HG02852 (cell line): ENCODE measurements at regions not wholly inside any gene's neighbourhood (a gene's known extent, or its start where the extent isn't known, plus 50 kb on each side); places are given as distances from the start of the nearest gene placed in this dataset.
"Not testable (repeated sequence)": the region's sequence is repeated elsewhere in the genome, so short reads cannot be mapped to it uniquely, and the experiment has no call there.

Experiments
- ATAC-seq: cut with Tn5 transposase; IDR thresholded peaks from one replicate; pipeline ENCODE4 v1.9.1; 2021; ENCODE audit warnings: mild to moderate bottlenecking, moderate library complexity; ENCODE audit not compliant: unreplicated experiment

DNA sequence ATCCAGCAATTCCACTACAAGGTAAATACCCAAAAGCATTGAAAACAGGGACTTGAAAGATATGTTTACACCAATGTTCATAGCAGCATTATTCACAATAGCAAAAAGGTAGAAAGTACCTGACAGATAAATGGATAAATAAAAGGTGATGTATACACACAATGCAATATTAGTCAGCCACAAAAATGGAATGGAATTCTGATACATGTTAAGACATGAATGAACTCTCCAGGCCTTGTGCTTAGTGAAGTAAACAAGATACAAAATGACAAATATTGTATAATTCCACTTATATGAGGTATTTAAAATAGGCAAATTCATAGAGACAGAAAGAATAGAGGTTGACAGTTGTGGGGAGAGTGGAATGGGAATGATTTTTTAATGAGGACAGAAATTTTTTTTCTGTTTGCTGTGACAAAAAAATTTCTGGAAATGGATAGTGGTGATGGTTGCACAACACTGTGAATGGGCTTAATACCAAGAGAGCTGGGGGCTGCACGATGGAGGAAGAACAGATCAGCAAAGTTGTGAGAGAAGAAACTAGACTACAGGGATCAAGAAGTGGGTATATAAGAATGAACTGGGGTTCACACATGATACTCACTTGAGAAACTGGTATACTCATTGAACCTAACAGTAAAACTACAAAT lies 137.2 kb downstream of the MZT1 start:
- ATAC-seq: no peak

- ATAC-seq: no peak
Observed at GRCh38 chr13:72586518-72586917, 140.9 kb downstream of the MZT1 start.

DNA sequence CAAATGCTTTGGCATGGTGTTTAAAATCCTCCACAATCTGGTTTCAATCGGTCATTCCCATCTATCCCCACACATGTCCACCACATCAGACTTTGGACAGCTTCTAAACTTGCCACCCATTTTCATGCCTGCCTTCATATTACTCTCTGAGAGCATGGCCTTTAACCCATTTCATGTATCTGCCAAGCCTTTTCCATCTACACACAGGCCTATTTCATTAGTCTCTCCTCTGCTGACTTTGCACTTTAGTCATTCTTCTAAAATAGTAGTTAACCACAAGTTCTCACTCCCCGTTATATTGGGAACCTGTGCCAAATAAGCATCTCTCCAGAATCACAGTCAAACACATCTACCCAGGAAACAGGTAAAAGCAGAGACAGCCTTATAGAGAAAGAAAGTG lies 142.2 kb downstream of the MZT1 start:
- no peak for ATAC-seq

- ATAC-seq: no peak
Observed at GRCh38 chr13:72571191-72571590, 156.2 kb downstream of the MZT1 start.

- peak; percentile 71 for ATAC-seq
Observed at GRCh38 chr13:72570019-72570418, 157.4 kb downstream of the MZT1 start.

GRCh38 chr13:72567566-72567965 lies 159.9 kb downstream of the MZT1 start:
- ATAC-seq: no peak

- no peak for ATAC-seq
Observed at GRCh38 chr13:72566526-72566925, 160.9 kb downstream of the MZT1 start.

- peak; percentile 51 for ATAC-seq
Observed at GRCh38 chr13:72565893-72566292, 161.5 kb downstream of the MZT1 start.

- ATAC-seq: no peak
Observed at GRCh38 chr13:72562686-72563085, 164.7 kb downstream of the MZT1 start.

DNA sequence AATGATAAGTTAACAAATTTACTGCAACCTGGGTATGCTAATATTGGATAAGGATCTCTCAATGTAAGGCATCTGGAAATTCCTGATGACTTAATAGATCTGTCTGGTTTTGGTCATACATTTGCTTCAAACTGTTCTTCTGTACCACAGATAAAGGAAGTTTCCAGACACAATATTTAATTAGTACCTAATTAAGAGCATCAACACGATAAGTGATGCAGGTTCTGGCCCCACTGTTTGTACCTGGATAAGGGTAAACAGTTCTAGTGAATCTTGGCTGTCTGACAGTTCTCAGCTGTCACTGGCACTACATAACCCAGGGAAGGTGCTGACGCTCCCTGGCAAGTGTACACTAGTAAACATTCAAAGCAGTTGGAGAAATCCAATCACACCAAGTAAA lies 165.6 kb downstream of the MZT1 start:
- no peak for ATAC-seq

DNA sequence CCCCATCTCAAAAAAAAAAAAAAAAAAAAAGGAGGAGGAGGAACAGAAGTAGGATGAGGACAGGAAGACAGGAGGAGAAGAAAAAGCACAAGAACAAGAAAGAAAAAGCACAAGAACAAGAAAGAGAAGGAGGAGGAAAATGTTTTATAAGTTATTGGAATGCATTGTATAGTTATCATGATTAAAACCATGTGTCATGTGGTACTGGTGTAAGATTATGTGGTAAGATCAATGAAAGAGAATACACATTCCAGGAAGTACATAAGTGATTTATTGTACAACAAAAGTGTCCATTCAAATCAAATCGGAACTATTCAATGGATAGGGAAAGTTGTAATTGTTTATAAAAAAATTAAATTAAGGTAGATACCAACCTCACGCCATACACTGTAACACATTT lies 167.7 kb downstream of the MZT1 start:
- ATAC-seq: no peak

- ATAC-seq: no peak
Observed at GRCh38 chr13:72556945-72557344, 170.5 kb downstream of the MZT1 start.

DNA sequence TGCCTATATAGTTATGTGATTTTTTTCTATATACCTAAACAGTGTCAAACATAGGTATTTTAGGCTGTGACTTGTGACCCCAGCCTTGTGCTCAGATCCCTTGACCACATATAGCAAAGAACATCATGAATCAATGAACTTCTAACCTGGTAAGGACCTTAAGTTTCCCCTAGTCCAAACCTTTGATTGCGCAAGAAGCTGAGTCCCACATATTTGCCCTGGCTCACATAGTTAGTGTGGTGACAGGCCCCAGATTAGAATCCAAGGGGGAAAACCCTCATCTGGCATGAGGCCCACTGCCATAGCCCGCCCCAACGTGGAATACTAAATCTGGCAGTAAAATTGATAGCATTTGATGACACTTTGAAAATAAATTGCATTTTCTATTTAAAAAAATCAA lies 171.8 kb downstream of the MZT1 start:
- ATAC-seq: no peak

GRCh38 chr13:72552731-72553130 lies 174.7 kb downstream of the MZT1 start:
- no peak for ATAC-seq

DNA sequence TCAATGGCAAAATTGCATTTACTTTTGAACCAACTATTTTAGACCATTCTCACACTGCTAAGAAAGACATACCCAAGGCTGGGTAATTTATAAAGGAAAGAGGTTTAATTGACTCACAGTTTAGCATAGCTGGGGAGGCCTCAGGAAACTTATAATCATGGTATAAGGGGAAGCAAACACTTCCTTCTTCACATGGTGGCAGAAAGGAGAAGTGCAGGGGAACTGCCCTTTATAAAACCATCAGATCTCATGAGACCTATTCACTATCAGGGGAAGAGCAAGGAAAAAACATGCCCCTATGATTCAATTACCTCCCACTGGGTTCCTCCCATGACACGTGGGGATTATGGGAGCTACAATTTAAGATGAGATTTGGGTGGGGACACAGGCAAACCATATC lies 181.5 kb downstream of the MZT1 start:
- not testable (repeated sequence) for ATAC-seq

DNA sequence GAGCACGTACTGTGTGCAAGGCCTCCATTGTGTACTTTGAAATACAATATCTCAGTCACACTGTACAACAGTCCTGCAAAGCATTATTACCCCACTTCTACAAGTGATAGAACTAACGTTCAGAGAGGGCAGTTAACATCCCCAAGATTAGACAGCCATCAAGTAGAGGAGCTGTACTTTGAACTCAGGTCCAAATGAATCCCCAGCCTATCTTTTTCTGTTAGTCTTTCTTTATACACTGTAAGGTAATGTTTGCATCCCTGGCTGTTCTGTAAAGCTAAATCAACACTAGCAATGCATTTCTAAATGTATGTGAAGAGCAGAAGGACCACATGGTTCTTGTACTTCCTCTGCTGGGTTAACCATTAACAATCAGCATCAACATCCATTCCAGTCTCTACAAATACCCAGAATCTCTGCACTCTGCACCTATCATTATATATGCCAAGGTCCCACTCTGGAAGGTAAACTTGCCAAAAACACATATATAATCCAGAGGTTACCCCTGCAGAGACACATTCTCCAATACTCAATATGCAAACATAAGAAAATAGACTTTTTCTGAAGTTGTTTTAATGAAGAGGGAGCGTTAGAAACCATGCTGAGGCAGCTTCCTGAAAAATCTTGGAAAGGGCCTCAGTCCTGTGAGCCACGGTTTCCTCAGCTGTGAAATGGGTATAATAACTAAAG lies 182.3 kb downstream of the MZT1 start:
- no peak for ATAC-seq

DNA sequence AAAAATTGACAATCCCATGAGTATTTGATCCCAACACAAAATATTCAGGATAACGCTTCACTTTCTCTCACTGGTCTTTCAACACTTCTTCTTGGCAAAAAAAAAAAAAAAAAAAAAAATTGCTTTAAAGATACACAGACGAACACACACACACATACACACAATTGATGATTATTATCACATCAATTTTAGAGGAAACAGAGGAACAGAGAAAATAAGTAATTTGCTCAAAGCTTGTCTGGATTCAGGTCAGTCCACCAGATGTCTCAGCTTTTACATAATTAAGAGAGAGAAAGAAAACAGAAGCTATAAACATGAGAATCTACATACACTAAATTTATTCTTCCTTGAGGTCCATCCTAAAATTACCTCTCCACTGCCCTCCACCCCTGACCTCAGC lies 183.4 kb downstream of the MZT1 start:
- no peak for ATAC-seq

- ATAC-seq: no peak
Observed at GRCh38 chr13:72542241-72542640, 185.2 kb downstream of the MZT1 start.

GRCh38 chr13:72541674-72542073 lies 185.8 kb downstream of the MZT1 start:
- ATAC-seq: no peak

GRCh38 chr13:72540881-72541280 lies 186.5 kb downstream of the MZT1 start:
- no peak for ATAC-seq

DNA sequence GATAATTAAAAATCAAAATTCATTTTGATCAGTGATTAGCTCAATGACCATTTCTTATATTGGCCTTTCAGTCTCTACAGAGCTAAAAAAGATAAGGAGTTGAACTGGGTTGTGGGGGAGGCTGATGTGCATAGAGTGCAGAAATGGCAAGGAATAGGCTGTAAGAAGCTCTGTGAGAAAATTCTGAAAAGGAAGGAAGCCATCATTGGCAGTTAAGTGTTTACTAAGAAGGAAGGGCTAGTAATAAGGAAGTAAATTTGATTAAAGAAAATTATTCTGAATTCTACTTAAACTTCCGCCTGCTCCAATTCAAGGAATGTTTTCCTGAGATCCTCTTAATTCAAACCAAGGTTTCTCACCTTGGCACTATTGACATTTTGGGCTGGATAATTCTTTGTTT lies 187.5 kb downstream of the MZT1 start:
- no peak for ATAC-seq

DNA sequence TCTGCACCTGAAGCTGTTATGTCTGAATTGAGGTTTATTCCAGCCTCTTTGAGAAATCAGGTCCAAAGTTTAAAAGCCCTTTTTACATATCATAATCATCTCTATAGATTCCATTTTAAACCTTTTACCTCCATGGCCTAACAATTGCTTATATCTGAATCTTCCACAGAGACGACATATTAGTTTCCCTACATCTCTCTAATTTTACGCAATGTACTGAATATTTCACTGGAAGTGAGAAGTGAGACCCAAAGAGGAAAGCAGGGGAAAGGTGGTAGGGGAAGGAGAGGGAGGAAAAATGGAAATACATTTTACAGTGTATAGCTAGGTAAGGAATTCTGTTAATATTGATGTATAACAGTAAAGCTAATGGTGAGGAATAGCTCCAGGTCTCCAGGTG lies 189.6 kb downstream of the MZT1 start:
- ATAC-seq: no peak

DNA sequence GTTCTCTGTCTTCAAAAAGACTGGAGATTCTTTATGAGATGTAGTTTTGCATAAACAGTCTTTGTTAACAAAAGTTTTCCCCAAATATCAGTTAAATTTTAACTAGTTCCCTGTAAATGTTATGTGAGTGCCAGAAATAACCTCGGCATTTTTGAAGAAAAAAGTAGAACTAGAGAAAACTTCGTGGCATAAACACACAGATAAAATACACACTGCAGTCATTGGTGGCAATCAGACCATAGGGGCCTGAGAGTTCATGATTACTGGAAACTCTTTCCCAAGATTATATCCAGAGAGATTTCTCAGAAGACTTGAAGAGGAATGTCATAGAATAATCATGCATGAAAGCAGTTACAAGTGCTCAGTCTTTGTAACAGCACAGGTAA lies 190.0 kb downstream of the MZT1 start:
- no peak for ATAC-seq
